GM12878 (cell line): ENCODE measurements at regions not wholly inside any gene's neighbourhood (a gene's known extent, or its start where the extent isn't known, plus 50 kb on each side); places are given as distances from the start of the nearest gene placed in this dataset.

Experiments
- ATAC-seq: fragments of 200-7000 bp; cut with Tn5 transposase; 3 replicates; pipeline ENCODE4 v1.9.1; 2020; ENCODE audit warnings: mild to moderate bottlenecking, moderate library complexity
- BruUV-seq: library from RNA; stranded (reverse); fragments of 400-500 nt; replicated peaks from 2 replicates; lab custom pipeline; 2021; lab: Mats Ljungman, UMichigan
- CTCF ChIA-PET: fragments of 300-600 bp; sonication (Branson Sonifier 250); formaldehyde crosslinking; extraction: SDS; loops from one replicate; lab custom pipeline; 2021; ENCODE audit warnings: inconsistent platforms; lab: Yijun Ruan, JAX
- POLR2A ChIA-PET: fragments of 350-600 bp; formaldehyde crosslinking; extraction: SDS; loops from one replicate; lab custom pipeline; 2021; ENCODE audit warnings: inconsistent platforms; lab: Charles Lee
- RAD21 ChIA-PET: fragments of 300-600 bp; sonication (Branson Sonifier 250); formaldehyde crosslinking; loops from one replicate; lab custom pipeline; 2023; ENCODE audit warnings: antibody characterized with exemption; ENCODE audit not compliant: unreplicated experiment; lab: Charles Lee
- SMC1A ChIA-PET: fragments of 300-600 bp; sonication (Branson Sonifier 250); formaldehyde crosslinking; loops from one replicate; lab custom pipeline; 2023; ENCODE audit not compliant: unreplicated experiment, uncharacterized antibody; lab: Charles Lee
- DNase-seq: peaks from one replicate; pipeline ENCODE4 v3.0.0-alpha.2; 2011; ENCODE audit warnings: low read depth, low spot score
- FAIRE-seq: peaks from 3 replicates; lab custom pipeline; 2011; peaks lifted over from hg19 to GRCh38; lab: Jason Lieb, UNC
- H2AFZ ChIP-seq: 2 replicates; pipeline ENCODE4 v1.6.0; 2011; ENCODE audit warnings: low read depth, low read length, control low read depth; ENCODE audit not compliant: control insufficient read depth
- H3K27ac ChIP-seq: 2 replicates; pipeline ENCODE4 v1.5.1; 2011; ENCODE audit warnings: control low read depth; ENCODE audit not compliant: control insufficient read depth, insufficient read depth
- H3K27me3 ChIP-seq, 2 experiments: replicated peaks in 1 of 2; 2 replicates each; pipeline versions ENCODE4 v1.6.0 to v1.6.1; 2011; ENCODE audit warnings: low read length in 1 of 2; ENCODE audit not compliant: control insufficient read depth in 2 of 2, insufficient read depth in 2 of 2
- H3K36me3 ChIP-seq, 2 experiments: 2 replicates each; pipeline ENCODE4 v1.5.1; 2011; ENCODE audit warnings: low read length in 1 of 2; ENCODE audit not compliant: control insufficient read depth in 2 of 2, insufficient read depth in 2 of 2
- H3K4me1 ChIP-seq: 2 replicates; pipeline ENCODE4 v1.6.1; 2011; ENCODE audit warnings: mild to moderate bottlenecking, low read length, moderate library complexity, mixed read lengths; ENCODE audit not compliant: control insufficient read depth, insufficient read depth
- H3K4me2 ChIP-seq: 2 replicates; pipeline ENCODE4 v1.6.0; 2011; ENCODE audit warnings: control low read depth; ENCODE audit not compliant: control insufficient read depth, insufficient read depth
- H3K4me3 ChIP-seq: fragments of 200-600 bp; sonication (generic); 2 replicates; pipeline ENCODE4 v1.5.1; 2016
- H3K79me2 ChIP-seq: 2 replicates; pipeline ENCODE4 v1.6.0; 2011; ENCODE audit warnings: low read length; ENCODE audit not compliant: control insufficient read depth, insufficient read depth
- H3K9ac ChIP-seq: 2 replicates; pipeline ENCODE4 v1.8.0; 2011; ENCODE audit warnings: low read length, control low read depth, mixed read lengths; ENCODE audit not compliant: control insufficient read depth, insufficient read depth
- H3K9me3 ChIP-seq: replicated peaks from 3 replicates; pipeline ENCODE4 v1.5.1; 2011; ENCODE audit warnings: mild to moderate bottlenecking, low read length; ENCODE audit not compliant: control insufficient read depth, insufficient read depth
- H4K20me1 ChIP-seq: 2 replicates; pipeline ENCODE4 v1.6.0; 2011; ENCODE audit not compliant: control insufficient read depth, insufficient read depth
- BRCA1 ChIP-seq: IDR thresholded peaks from 2 replicates; pipeline ENCODE4 v1.6.1; 2011; ENCODE audit warnings: low read depth, low read length, improper control_type of control experiment
- CREM ChIP-seq: IDR thresholded peaks from 2 replicates; pipeline ENCODE4 v1.6.1; 2014; ENCODE audit warnings: antibody characterized with exemption, low read depth
- EP300 ChIP-seq, 2 experiments: fragments of 150-350 bp in 1 of 2; IDR thresholded peaks; 2 replicates each; pipeline ENCODE4 v1.6.1; 2011 to 2012; ENCODE audit warnings: low read depth in 2 of 2, low read length in 2 of 2, borderline replicate concordance in 1 of 2, improper control_type of control experiment in 1 of 2, inconsistent platforms in 1 of 2; ENCODE audit not compliant: control insufficient read depth in 1 of 2
- IKZF2 ChIP-seq, 2 experiments: fragments of 450-650 bp; IDR thresholded peaks; 2 replicates each; pipeline ENCODE4 v1.6.1; 2017; ENCODE audit warnings: mild to moderate bottlenecking in 2 of 2, moderate library complexity in 2 of 2
- NR2C2 ChIP-seq: IDR thresholded peaks from 2 replicates; pipeline ENCODE4 v1.6.1; 2011; ENCODE audit warnings: borderline replicate concordance, low read depth; ENCODE audit not compliant: control insufficient read depth, insufficient read length
- NRF1 ChIP-seq: conservative IDR thresholded peaks from 2 replicates; pipeline ENCODE4 v1.6.1; 2011; ENCODE audit warnings: mild to moderate bottlenecking, low read depth, low read length, improper control_type of control experiment
- STAT1 ChIP-seq: fragments of 450-650 bp; conservative IDR thresholded peaks from 2 replicates; pipeline ENCODE4 v1.6.1; 2014; ENCODE audit warnings: antibody characterized with exemption, mild to moderate bottlenecking
- TCF3 ChIP-seq: IDR thresholded peaks from 2 replicates; pipeline ENCODE4 v1.6.1; 2012; ENCODE audit warnings: low read depth, mild to moderate bottlenecking, low read length, borderline replicate concordance; ENCODE audit not compliant: insufficient read depth
- WGBS: methylation state at CpG from one replicate; pipeline ENCODE4 v1.1.6; 2016; ENCODE audit warnings: low lambda C conversion rate; ENCODE audit not compliant: insufficient replicate concordance, insufficient coverage; ENCODE audit errors: missing lambda C conversion rate; 5-methylcytosine and 5-hydroxymethylcytosine counted together
- in situ Hi-C: fragments of 300-500 bp; cut with MboI; formaldehyde crosslinking; loops from 9 replicates; pipeline ENCODE4 v1.14.3; 2018; ENCODE audit warnings: mixed read lengths
- intact Hi-C: fragments of 100-400 bp; cut with micrococcal nuclease; formaldehyde crosslinking; loops from one replicate; pipeline ENCODE4 v1.14.2; 2022; ENCODE audit not compliant: unreplicated experiment
- TF ChIP-seq, protein P1 (sequence below): fragments of 450-650 bp; IDR thresholded peaks from 2 replicates; pipeline ENCODE4 v1.6.1; 2016; ENCODE audit warnings: mild to moderate bottlenecking
- TF ChIP-seq, protein P2 (sequence below): IDR thresholded peaks from 2 replicates; pipeline ENCODE4 v1.6.1; 2012; ENCODE audit warnings: low read depth, low read length, improper control_type of control experiment

DNA sequence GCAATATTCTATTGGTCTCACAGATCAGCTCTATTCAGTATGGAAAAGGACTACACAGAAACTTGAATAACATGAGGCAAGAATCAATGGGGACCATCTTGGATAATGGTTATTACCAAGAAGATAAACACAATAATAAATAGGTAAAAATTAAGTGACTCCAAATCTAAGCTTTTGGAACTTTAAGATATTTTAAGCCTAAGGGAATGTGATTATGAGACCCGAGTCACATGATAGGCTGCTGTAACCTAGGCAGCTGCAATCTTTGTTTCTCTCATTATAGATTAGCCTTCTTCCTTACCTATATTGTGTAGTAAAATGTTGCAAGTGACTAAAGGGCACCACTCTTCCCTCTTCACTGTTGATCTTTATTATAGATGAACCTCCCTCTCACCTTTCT lies 121.9 kb downstream of the SYT10 start (continued):
- TF ChIP-seq, protein P1, sequence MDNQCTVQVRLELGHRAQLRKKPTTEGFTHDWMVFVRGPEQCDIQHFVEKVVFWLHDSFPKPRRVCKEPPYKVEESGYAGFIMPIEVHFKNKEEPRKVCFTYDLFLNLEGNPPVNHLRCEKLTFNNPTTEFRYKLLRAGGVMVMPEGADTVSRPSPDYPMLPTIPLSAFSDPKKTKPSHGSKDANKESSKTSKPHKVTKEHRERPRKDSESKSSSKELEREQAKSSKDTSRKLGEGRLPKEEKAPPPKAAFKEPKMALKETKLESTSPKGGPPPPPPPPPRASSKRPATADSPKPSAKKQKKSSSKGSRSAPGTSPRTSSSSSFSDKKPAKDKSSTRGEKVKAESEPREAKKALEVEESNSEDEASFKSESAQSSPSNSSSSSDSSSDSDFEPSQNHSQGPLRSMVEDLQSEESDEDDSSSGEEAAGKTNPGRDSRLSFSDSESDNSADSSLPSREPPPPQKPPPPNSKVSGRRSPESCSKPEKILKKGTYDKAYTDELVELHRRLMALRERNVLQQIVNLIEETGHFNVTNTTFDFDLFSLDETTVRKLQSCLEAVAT: no peak
- no peak for TF ChIP-seq CREM
- no peak for TF ChIP-seq BRCA1
- TF ChIP-seq IKZF2 (IDR thresholded peaks at IDR 0.05): no peak
- no peak for TF ChIP-seq TCF3

- Histone ChIP-seq H3K36me3 (no peaks in the 10 kb centered on the region), H3K4me2 (no peak overlapping the region), H3K4me1 (no peaks in the 10 kb centered on the region), H3K9me3 (no peaks in the 10 kb centered on the region), H3K27ac (no peak overlapping the region), H3K4me3 (no peak overlapping the region), H4K20me1 (no peaks in the 10 kb centered on the region), H3K79me2 (no peaks in the 10 kb centered on the region), H3K27me3 (no peaks in the 10 kb centered on the region), H2AFZ (no peak overlapping the region), H3K9ac (no peak overlapping the region)
- no peak for DNase-seq
- 0% methylated on average over 1 of the region's 1 CpG for WGBS
- in situ Hi-C loops (no loop called here), intact Hi-C loops (no loop called here)
- ATAC-seq: no peak
- ChIA-PET SMC1A (no interaction called here), POLR2A (no interaction called here), CTCF (no interaction called here), RAD21 (no interaction called here)
- no TSS peak for BruUV-seq
- TF ChIP-seq, protein P2, sequence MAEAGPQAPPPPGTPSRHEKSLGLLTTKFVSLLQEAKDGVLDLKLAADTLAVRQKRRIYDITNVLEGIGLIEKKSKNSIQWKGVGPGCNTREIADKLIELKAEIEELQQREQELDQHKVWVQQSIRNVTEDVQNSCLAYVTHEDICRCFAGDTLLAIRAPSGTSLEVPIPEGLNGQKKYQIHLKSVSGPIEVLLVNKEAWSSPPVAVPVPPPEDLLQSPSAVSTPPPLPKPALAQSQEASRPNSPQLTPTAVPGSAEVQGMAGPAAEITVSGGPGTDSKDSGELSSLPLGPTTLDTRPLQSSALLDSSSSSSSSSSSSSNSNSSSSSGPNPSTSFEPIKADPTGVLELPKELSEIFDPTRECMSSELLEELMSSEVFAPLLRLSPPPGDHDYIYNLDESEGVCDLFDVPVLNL: no peak
- TF ChIP-seq NR2C2: no peak
- no peak for TF ChIP-seq STAT1
- TF ChIP-seq EP300 (IDR thresholded peaks at IDR 0.05; ENCODE audit: borderline replicate concordance in 1 of 2, control insufficient read depth in 1 of 2, low read depth in 2 of 2, low read length in 2 of 2): no peak
- TF ChIP-seq NRF1: no peak
- no peak for FAIRE-seq
These were observed 125.4 kb downstream of the SYT10 start for GRCh38 chr12:33314223-33314622.
